ENCODE measurements at regions not wholly inside any gene's neighbourhood (a gene's known extent, or its start where the extent isn't known, plus 50 kb on each side); places are given as distances from the start of the nearest gene placed in this dataset.
"Not testable (repeated sequence)": the region's sequence is repeated elsewhere in the genome, so short reads cannot be mapped to it uniquely, and the experiment has no call there.

DNA sequence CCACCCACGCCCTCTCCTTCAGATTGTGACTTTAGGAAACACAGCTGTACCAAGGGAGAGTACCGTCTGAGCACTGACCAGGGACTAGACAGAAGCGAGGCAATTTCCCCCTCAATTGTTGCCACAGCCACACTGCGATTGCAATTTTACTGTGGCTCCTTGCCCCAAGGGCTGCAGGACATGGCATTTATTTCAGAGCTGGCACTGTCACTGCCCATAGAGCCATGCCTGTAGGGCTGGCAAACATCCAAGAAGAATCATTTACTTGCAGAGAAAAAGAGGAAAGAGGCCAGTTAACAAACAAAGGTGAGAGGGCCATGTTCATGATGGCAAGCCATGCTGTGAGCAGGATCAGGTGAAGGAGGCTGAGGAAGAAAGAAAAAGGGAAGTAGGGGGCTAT lies 129.6 kb downstream of the EMP1 start:
- Histone ChIP-seq H3K9me3 (replicated peaks; ENCODE audit: control insufficient read depth, insufficient read depth, low read length) (no peaks in the 10 kb centered on the region), H3K27ac (ENCODE audit: control insufficient read depth, insufficient read depth) (no peak overlapping the region), H2AFZ (ENCODE audit: control insufficient read depth, low read depth, low read length) (no peak overlapping the region), H3K27me3 (replicated peaks in 1 of 2; ENCODE audit: control insufficient read depth in 2 of 2, insufficient read depth in 2 of 2, low read length in 1 of 2) (no peaks in the 10 kb centered on the region), H3K4me1 (ENCODE audit: control insufficient read depth, insufficient read depth, low read length) (no peaks in the 10 kb centered on the region), H3K9ac (ENCODE audit: control insufficient read depth, insufficient read depth, low read length) (no peak overlapping the region), H3K36me3 (ENCODE audit: control insufficient read depth in 2 of 2, insufficient read depth in 2 of 2, low read length in 1 of 2) (no peaks in the 10 kb centered on the region), H3K4me2 (ENCODE audit: control insufficient read depth, insufficient read depth) (no peak overlapping the region), H4K20me1 (ENCODE audit: control insufficient read depth, insufficient read depth) (no peaks in the 10 kb centered on the region), H3K79me2 (ENCODE audit: control insufficient read depth, insufficient read depth, low read length) (no peaks in the 10 kb centered on the region), H3K4me3 (no peak overlapping the region)
- DNase-seq (ENCODE audit: low read depth, low spot score) (no peak), ATAC-seq (no peak), FAIRE-seq (no peak)
- SMC1A ChIA-PET (ENCODE audit: uncharacterized antibody, unreplicated experiment), result interaction anchor here (1.4 kb wide), 1 partner anchor 20 kb away, joined by 3 read pairs; no protein-coding TSS in a partner anchor
- intact Hi-C loops (cut with micrococcal nuclease; ENCODE audit: unreplicated experiment) (no loop called here), in situ Hi-C loops (cut with MboI) (no loop called here)
- TF ChIP-seq, protein P1, sequence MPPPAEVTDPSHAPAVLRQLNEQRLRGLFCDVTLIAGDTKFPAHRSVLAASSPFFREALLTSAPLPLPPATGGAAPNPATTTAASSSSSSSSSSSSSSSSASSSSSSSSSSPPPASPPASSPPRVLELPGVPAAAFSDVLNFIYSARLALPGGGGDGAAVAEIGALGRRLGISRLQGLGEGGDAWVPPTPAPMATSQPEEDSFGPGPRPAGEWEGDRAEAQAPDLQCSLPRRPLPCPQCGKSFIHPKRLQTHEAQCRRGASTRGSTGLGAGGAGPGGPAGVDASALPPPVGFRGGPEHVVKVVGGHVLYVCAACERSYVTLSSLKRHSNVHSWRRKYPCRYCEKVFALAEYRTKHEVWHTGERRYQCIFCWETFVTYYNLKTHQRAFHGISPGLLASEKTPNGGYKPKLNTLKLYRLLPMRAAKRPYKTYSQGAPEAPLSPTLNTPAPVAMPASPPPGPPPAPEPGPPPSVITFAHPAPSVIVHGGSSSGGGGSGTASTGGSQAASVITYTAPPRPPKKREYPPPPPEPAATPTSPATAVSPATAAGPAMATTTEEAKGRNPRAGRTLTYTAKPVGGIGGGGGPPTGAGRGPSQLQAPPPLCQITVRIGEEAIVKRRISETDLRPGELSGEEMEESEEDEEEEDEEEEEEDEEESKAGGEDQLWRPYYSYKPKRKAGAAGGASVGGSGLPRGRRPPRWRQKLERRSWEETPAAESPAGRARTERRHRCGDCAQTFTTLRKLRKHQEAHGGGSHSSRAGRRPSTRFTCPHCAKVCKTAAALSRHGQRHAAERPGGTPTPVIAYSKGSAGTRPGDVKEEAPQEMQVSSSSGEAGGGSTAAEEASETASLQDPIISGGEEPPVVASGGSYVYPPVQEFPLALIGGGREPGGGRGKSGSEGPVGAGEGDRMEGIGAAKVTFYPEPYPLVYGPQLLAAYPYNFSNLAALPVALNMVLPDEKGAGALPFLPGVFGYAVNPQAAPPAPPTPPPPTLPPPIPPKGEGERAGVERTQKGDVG (CRISPR knock-in tag; IDR thresholded peaks at IDR 0.05), result no peak
- no peak for TF ChIP-seq ETV6 (conservative IDR thresholded peaks at IDR 0.05 in 1 of 2, IDR thresholded peaks at IDR 0.05 in 1 of 2; ENCODE audit: borderline replicate concordance in 1 of 2, low read depth in 1 of 2)
- TF ChIP-seq, protein P2, sequence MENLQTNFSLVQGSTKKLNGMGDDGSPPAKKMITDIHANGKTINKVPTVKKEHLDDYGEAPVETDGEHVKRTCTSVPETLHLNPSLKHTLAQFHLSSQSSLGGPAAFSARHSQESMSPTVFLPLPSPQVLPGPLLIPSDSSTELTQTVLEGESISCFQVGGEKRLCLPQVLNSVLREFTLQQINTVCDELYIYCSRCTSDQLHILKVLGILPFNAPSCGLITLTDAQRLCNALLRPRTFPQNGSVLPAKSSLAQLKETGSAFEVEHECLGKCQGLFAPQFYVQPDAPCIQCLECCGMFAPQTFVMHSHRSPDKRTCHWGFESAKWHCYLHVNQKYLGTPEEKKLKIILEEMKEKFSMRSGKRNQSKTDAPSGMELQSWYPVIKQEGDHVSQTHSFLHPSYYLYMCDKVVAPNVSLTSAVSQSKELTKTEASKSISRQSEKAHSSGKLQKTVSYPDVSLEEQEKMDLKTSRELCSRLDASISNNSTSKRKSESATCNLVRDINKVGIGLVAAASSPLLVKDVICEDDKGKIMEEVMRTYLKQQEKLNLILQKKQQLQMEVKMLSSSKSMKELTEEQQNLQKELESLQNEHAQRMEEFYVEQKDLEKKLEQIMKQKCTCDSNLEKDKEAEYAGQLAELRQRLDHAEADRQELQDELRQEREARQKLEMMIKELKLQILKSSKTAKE (IDR thresholded peaks at IDR 0.05; ENCODE audit: low read depth, poor library complexity, severe bottlenecking), result no peak
- no peak for TF ChIP-seq SP1 (IDR thresholded peaks at IDR 0.05; ENCODE audit: low read depth, low read length)
- TF ChIP-seq POLR2AphosphoS2 (IDR thresholded peaks at IDR 0.05; ENCODE audit: low read depth, low read length), result no peak
- TF ChIP-seq SIX5 (IDR thresholded peaks at IDR 0.05; ENCODE audit: low read depth, low read length, severe bottlenecking), result no peak
- TF ChIP-seq SREBF2 (IDR thresholded peaks at IDR 0.05; ENCODE audit: low read length), result no peak
- TF ChIP-seq ZSCAN29 (IDR thresholded peaks at IDR 0.05), result no peak
- RAD21 ChIA-PET (ENCODE audit: unreplicated experiment), result no interaction called here
- WGBS (ENCODE audit: insufficient coverage, insufficient replicate concordance, low lambda C conversion rate, missing lambda C conversion rate), result 20% methylated on average over 4 of the region's 4 CpGs
- CTCF ChIA-PET, result interaction anchor here (1.2 kb wide), 1 partner anchor 12 kb away, joined by 3 read pairs; no protein-coding TSS in a partner anchor
- BruUV-seq (replicated peaks), result no TSS peak
- POLR2A ChIA-PET, result no interaction called here

DNA sequence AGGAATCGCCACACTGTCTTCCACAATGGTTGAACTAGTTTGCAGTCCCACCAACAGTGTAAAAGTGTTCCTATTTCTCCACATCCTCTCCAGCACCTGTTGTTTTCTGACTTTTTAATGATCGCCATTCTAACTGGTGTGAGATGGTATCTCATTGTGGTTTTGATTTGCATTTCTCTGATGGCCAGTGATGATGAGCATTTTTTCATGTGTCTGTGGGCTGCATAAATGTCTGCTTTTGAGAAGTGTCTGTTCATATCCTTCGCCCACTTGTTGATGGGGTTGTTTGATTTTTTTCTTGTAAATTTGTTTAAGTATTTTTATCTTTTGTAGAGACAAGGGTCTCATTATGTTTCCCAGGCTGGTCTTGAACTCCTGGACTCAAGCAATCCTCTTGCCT lies 128.5 kb downstream of the EMP1 start:
- H3K36me3 ChIP-seq (ENCODE audit: control insufficient read depth in 2 of 2, insufficient read depth in 2 of 2, low read length in 1 of 2); H4K20me1 ChIP-seq (ENCODE audit: control insufficient read depth, insufficient read depth); SMC1A ChIA-PET (ENCODE audit: uncharacterized antibody, unreplicated experiment); DNase-seq (ENCODE audit: low read depth, low spot score); H3K4me3 ChIP-seq; POLR2A ChIA-PET; H3K4me2 ChIP-seq (ENCODE audit: control insufficient read depth, insufficient read depth); in situ Hi-C loops (cut with MboI); H3K4me1 ChIP-seq (ENCODE audit: control insufficient read depth, insufficient read depth, low read length); H3K27ac ChIP-seq (ENCODE audit: control insufficient read depth, insufficient read depth); RAD21 ChIA-PET (ENCODE audit: unreplicated experiment); BruUV-seq (replicated peaks); H3K79me2 ChIP-seq (ENCODE audit: control insufficient read depth, insufficient read depth, low read length); CTCF ChIA-PET; H2AFZ ChIP-seq (ENCODE audit: control insufficient read depth, low read depth, low read length); intact Hi-C loops (cut with micrococcal nuclease; ENCODE audit: unreplicated experiment); ATAC-seq; H3K9ac ChIP-seq (ENCODE audit: control insufficient read depth, insufficient read depth, low read length); H3K27me3 ChIP-seq (replicated peaks in 1 of 2; ENCODE audit: control insufficient read depth in 2 of 2, insufficient read depth in 2 of 2, low read length in 1 of 2); FAIRE-seq; H3K9me3 ChIP-seq (replicated peaks; ENCODE audit: control insufficient read depth, insufficient read depth, low read length): not testable (repeated sequence)
- WGBS (ENCODE audit: insufficient coverage, insufficient replicate concordance, low lambda C conversion rate, missing lambda C conversion rate), result 0% methylated on average over 1 of the region's 3 CpGs

Measured in GM12878 (cell line).